Neural cell (in vitro differentiated cells): ENCODE measurements at regions not wholly inside any gene's neighbourhood (a gene's known extent, or its start where the extent isn't known, plus 50 kb on each side); places are given as distances from the start of the nearest gene placed in this dataset.
"Not testable (repeated sequence)": the region's sequence is repeated elsewhere in the genome, so short reads cannot be mapped to it uniquely, and the experiment has no call there.

Experiments used
- CTCF ChIP-seq: fragments of 450-650 bp; IDR thresholded peaks from 2 replicates; pipeline ENCODE4 v1.5.1; 2014; ENCODE audit warnings: antibody characterized with exemption, mild to moderate bottlenecking, moderate library complexity; ENCODE audit not compliant: poor library complexity, severe bottlenecking
- MXI1 ChIP-seq: fragments of 450-650 bp; conservative IDR thresholded peaks from 2 replicates; pipeline ENCODE4 v1.6.1; 2014; ENCODE audit warnings: antibody characterized with exemption, mild to moderate bottlenecking; ENCODE audit not compliant: poor library complexity, severe bottlenecking
- POLR2AphosphoS5 ChIP-seq: IDR thresholded peaks from 2 replicates; pipeline ENCODE4 v1.6.1; 2012
- REST ChIP-seq: IDR thresholded peaks from 2 replicates; pipeline ENCODE4 v1.6.1; 2012; ENCODE audit warnings: borderline replicate concordance
- SMC3 ChIP-seq: fragments of 450-650 bp; conservative IDR thresholded peaks from 2 replicates; pipeline ENCODE4 v1.6.1; 2014; ENCODE audit warnings: antibody characterized with exemption, mild to moderate bottlenecking, moderate library complexity; ENCODE audit not compliant: poor library complexity

GRCh38 chr9:41044930-41045329, 83.6 kb downstream of the FOXD4L6 start:
- not testable (repeated sequence) for TF ChIP-seq CTCF, MXI1, SMC3, REST, POLR2AphosphoS5
